ENCODE measurements at regions not wholly inside any gene's neighbourhood (a gene's known extent, or its start where the extent isn't known, plus 50 kb on each side); places are given as distances from the start of the nearest gene placed in this dataset.

- DNase-seq (no peak), ATAC-seq (no peak)
- TF ChIP-seq, protein P1, sequence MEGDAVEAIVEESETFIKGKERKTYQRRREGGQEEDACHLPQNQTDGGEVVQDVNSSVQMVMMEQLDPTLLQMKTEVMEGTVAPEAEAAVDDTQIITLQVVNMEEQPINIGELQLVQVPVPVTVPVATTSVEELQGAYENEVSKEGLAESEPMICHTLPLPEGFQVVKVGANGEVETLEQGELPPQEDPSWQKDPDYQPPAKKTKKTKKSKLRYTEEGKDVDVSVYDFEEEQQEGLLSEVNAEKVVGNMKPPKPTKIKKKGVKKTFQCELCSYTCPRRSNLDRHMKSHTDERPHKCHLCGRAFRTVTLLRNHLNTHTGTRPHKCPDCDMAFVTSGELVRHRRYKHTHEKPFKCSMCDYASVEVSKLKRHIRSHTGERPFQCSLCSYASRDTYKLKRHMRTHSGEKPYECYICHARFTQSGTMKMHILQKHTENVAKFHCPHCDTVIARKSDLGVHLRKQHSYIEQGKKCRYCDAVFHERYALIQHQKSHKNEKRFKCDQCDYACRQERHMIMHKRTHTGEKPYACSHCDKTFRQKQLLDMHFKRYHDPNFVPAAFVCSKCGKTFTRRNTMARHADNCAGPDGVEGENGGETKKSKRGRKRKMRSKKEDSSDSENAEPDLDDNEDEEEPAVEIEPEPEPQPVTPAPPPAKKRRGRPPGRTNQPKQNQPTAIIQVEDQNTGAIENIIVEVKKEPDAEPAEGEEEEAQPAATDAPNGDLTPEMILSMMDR (IDR thresholded peaks at IDR 0.05): no peak
- Histone ChIP-seq H3K36me3 (ENCODE audit: low read depth) (no peaks in the 10 kb centered on the region), H3K4me3 (no peak overlapping the region), H3K9me3 (no peaks in the 10 kb centered on the region), H3K4me1 (ENCODE audit: low read depth) (no peaks in the 10 kb centered on the region)
- intact Hi-C loops (cut with DNase I, micrococcal nuclease): no loop called here
Measured at GRCh38 chr15:93520206-93520605, 431.2 kb upstream of the RGMA start.

GRCh38 chr15:93519599-93519998 lies 430.6 kb upstream of the RGMA start:
- Histone ChIP-seq H3K4me3 (no peak overlapping the region), H3K36me3 (ENCODE audit: low read depth) (no peaks in the 10 kb centered on the region), H3K9me3 (no peaks in the 10 kb centered on the region), H3K4me1 (ENCODE audit: low read depth) (no peaks in the 10 kb centered on the region)
- TF ChIP-seq, protein P1 (IDR thresholded peaks at IDR 0.05): no peak
- ATAC-seq (no peak), DNase-seq (no peak)
- intact Hi-C loops (cut with DNase I, micrococcal nuclease): no loop called here

- TF ChIP-seq, protein P1 (IDR thresholded peaks at IDR 0.05): no peak
- no peak for DNase-seq
- ATAC-seq: no peak
- intact Hi-C loops (cut with DNase I, micrococcal nuclease): no loop called here
- Histone ChIP-seq H3K4me3 (no peak overlapping the region), H3K9me3 (no peaks in the 10 kb centered on the region), H3K4me1 (ENCODE audit: low read depth) (no peaks in the 10 kb centered on the region), H3K36me3 (ENCODE audit: low read depth) (no peaks in the 10 kb centered on the region)
Measured at GRCh38 chr15:93517176-93517575, 428.2 kb upstream of the RGMA start.

GRCh38 chr15:93515256-93516051 lies 426.4 kb upstream of the RGMA start:
- Histone ChIP-seq H3K9me3 (no peaks in the 10 kb centered on the region), H3K36me3 (ENCODE audit: low read depth) (no peaks in the 10 kb centered on the region), H3K4me3 (no peak overlapping the region), H3K4me1 (ENCODE audit: low read depth) (no peaks in the 10 kb centered on the region)
- DNase-seq (no peak), ATAC-seq (no peak)
- intact Hi-C loops (cut with DNase I, micrococcal nuclease): no loop called here
- TF ChIP-seq, protein P1 (IDR thresholded peaks at IDR 0.05): no peak

- H3K4me1 ChIP-seq (ENCODE audit: low read depth): no peaks in the 10 kb centered on the region
- H3K9me3 ChIP-seq: no peaks in the 10 kb centered on the region
- DNase-seq (no peak), ATAC-seq (no peak)
- TF ChIP-seq, protein P1 (IDR thresholded peaks at IDR 0.05): no peak
- H3K36me3 ChIP-seq (ENCODE audit: low read depth): no peaks in the 10 kb centered on the region
- H3K4me3 ChIP-seq: no peak overlapping the region
- intact Hi-C loops (cut with DNase I, micrococcal nuclease): no loop called here
Measured at GRCh38 chr15:93506646-93507045, 417.6 kb upstream of the RGMA start.

Measured in mucosa of descending colon (tissue), 3 donors.